WTC11 (cell line): ENCODE measurements at regions not wholly inside any gene's neighbourhood (a gene's known extent, or its start where the extent isn't known, plus 50 kb on each side); places are given as distances from the start of the nearest gene placed in this dataset.

Experiments used
- ATF2 ChIP-seq: sonication (generic); formaldehyde crosslinking; IDR thresholded peaks from 2 replicates; pipeline ENCODE4 v1.8.1; 2022; ENCODE audit warnings: low read depth, missing genetic modification reagents, borderline replicate concordance
- CTCF ChIP-seq: fragments of 200-600 bp; IDR thresholded peaks from 2 replicates; pipeline ENCODE4 v1.8.0; 2022; ENCODE audit warnings: antibody characterized with exemption
- E2F1 ChIP-seq: sonication (generic); formaldehyde crosslinking; IDR thresholded peaks from 2 replicates; pipeline ENCODE4 v1.8.0; 2022; ENCODE audit warnings: mild to moderate bottlenecking, missing genetic modification reagents
- JUN ChIP-seq: sonication (generic); formaldehyde crosslinking; IDR thresholded peaks from 2 replicates; pipeline ENCODE4 v1.8.0; 2023; ENCODE audit warnings: mild to moderate bottlenecking, missing genetic modification reagents
- USF2 ChIP-seq: sonication (generic); formaldehyde crosslinking; IDR thresholded peaks from 2 replicates; pipeline ENCODE4 v1.8.1; 2023; ENCODE audit warnings: mild to moderate bottlenecking, missing genetic modification reagents, moderate library complexity
- ZBTB21 ChIP-seq: sonication (generic); formaldehyde crosslinking; IDR thresholded peaks from 2 replicates; pipeline ENCODE4 v1.8.1; 2023; ENCODE audit warnings: mild to moderate bottlenecking, missing genetic modification reagents, borderline replicate concordance

- TF ChIP-seq JUN (CRISPR knock-in tag) (no peak), E2F1 (no peak), ZBTB21 (CRISPR knock-in tag) (no peak), CTCF (no peak), ATF2 (CRISPR knock-in tag) (no peak), USF2 (CRISPR knock-in tag) (no peak)
Measured at GRCh38 chr13:103199380-103200088, 133.3 kb upstream of the SLC10A2 start.
